ENCODE measurements at regions not wholly inside any gene's neighbourhood (a gene's known extent, or its start where the extent isn't known, plus 50 kb on each side); places are given as distances from the start of the nearest gene placed in this dataset.
"Not testable (repeated sequence)": the region's sequence is repeated elsewhere in the genome, so short reads cannot be mapped to it uniquely, and the experiment has no call there.

- not testable (repeated sequence) for DNase-seq
Observed at GRCh38 chr2:194021130-194021529, 1635.9 kb upstream of the SLC39A10 start.

GRCh38 chr2:194020155-194020554 lies 1636.9 kb upstream of the SLC39A10 start:
- DNase-seq: no peak

DNA sequence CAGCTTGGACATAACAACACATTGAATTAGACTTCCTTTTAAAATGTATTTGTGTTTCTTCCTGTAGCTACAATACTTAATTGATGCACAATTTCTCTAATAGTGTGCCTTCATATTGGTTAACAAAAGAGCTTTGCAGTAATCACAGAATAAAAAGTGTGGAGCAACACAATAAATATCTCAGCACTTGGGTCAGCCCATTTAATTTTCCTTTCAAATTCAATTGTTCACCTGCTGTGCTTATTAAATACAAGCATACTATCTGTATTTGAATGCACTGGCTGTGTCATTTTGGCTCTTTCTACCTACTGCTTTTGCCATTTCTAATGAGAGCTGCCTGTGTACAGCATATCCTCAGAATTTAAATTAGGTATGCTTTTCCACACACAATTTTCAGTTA lies 1641.3 kb upstream of the SLC39A10 start:
- no peak for DNase-seq

DNA sequence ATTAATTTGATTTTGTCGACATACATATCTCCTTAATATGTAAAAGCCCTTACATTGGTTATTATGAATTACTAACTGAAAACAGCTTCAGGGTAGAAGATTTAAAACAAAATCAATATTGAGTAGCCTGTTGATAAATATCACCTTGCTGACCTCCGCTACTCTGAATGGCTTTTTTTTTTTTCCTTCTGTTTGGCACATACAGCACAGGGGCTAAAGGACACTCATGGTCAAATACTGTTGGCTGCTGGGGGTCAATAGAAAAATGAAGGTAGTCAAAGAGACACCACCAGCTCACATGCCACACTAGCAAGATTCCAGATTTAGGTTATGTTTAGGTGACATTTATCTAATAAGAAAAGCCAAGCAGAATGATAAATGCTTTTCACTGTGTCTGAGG lies 1642.4 kb upstream of the SLC39A10 start:
- no peak for DNase-seq

GRCh38 chr2:194004590-194005206 lies 1652.3 kb upstream of the SLC39A10 start:
- no peak for DNase-seq

DNA sequence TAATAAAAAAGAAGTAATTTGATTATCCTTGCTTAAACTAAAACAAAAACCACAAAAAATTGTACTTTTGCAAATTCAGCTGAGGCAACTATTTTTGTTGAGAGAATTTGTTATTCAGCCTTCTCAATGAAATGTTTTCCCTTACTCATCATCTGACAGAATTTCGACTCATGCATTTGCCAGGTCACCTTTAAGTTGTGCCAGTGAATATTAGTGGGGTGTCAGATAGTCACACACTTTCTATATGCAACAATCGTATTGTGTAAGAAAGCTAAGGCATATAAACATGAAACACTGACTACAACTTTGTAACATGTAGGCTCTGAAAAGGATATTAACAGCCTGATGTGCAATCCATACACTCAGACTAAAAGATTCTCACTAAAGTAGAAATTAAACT lies 1653.1 kb upstream of the SLC39A10 start:
- no peak for DNase-seq

DNA sequence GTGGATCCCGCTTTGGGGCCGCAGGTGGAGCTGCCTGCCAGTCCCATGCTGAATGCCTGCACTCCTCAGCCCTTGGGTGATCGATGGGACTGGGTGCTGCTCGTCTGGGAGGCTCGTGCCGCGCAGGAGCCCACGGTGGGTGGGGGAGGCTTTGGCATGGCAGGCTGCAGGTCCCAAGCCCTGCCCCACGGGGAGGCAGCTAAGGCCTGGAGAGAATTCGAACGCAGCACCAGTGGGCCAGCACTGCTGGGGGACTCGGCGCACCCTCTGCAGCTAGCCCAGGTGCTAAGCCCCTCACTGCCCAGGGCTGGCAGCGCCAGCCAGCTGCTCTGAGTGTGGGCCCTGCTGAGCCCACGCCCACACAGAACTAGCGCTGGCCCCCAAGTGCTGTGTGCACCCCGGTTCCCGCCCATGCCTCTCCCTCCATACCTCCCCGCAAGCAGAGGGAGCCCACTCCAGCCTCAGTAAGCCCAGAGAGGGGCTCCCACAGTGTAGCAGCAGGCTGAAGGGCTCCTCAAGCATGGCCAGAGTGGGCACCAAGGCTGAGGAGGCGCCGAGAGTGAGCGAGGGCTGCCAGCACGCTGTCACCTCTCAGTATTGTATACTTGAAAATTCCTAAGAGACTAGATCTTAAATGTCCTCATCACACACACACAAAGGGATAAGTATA lies 1654.2 kb upstream of the SLC39A10 start:
- DNase-seq: no peak

DNA sequence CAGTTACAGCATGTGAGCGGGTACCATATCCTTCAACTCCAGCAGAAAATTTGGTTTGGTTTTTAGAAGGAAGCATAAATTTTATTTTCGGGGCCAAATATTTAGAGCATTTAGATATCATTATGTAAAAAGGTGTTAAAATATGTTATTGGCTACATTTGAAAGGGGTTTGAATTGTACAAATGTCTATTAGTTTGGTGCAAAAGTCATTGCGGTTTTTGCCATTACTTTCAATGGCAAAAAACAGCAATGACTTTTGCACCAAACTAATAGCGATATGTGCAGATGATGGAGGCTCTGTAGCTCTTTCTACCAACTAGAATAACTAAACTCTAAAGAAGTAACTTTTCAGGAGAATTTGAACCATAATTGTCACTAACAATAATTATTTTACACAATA lies 1666.2 kb upstream of the SLC39A10 start:
- no peak for DNase-seq

GRCh38 chr2:193989645-193990044 lies 1667.4 kb upstream of the SLC39A10 start:
- DNase-seq: no peak

GRCh38 chr2:193988784-193989183 lies 1668.2 kb upstream of the SLC39A10 start:
- no peak for DNase-seq

- no peak for DNase-seq
Observed at GRCh38 chr2:193985272-193985671, 1671.8 kb upstream of the SLC39A10 start.

DNA sequence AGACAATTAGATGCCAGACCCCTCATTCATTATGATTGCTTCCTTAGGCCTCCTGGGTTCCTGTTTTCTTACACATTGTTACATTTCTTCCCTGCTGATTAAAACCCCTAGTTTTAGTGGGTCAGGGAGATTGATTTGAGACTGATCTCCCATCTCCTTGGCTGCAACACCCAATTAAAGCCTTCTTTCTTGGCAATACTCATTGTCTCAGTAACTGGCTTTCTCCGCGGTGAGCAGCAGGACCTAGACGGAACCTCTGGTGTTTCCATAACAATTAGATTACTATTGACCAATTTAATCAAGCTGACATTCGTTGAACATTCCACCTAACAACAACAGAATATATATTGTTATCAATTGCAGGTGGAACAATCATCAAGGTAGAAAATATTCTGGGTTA lies 1676.4 kb upstream of the SLC39A10 start:
- no peak for DNase-seq

DNA sequence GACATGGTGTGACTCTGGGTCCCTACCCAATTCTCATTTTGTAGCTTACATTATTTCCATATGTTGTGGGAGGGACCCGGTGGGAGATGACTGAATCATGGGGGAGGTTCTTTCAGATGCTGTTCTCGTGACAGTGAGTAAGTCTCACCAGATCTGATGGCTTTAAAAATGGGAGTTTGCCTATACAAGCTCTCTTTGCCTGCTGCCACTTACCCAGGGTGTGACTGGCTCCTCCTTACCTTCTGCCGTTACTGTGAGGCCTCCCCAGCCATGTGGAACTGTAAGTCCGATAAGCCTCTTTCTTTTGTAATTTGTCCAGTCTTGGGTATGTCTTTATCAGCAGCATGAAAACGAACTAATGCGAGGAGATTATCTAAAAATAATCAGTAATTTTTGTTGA lies 1683.2 kb upstream of the SLC39A10 start:
- no peak for DNase-seq

- DNase-seq: no peak
Observed at GRCh38 chr2:193966590-193966989, 1690.4 kb upstream of the SLC39A10 start.

GRCh38 chr2:193965263-193965662 lies 1691.8 kb upstream of the SLC39A10 start:
- no peak for DNase-seq

DNA sequence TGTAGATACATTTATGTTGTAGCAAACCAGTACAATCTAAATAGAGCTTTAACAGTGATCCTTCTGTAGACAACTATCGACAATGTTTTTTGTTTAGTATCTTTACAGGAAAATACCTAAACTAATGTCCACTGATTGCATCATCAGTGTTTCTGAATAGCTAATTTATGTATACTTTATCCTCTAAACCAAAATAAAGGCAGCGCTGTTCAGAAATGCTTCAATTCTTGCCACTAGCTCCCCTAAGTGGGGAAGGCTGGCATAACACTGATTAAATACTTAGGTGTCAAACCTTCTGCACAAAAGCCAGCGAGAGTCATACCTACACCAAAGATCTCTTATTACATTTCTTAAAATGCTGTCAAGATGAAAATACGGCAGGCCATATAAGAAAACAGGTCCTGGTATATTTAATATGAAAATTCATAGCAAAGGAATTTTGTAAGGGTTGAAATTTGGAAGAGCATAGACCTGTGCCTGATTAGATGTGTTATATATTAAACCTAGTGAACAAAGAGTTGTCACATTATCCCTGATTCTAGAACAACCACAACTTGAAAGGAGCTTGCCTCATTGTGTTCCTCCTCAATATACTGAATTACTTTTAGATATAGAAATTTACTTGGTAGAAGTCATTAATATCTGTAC lies 1693.4 kb upstream of the SLC39A10 start:
- DNase-seq: no peak

- DNase-seq: no peak
Observed at GRCh38 chr2:193946806-193947205, 1710.2 kb upstream of the SLC39A10 start.

DNA sequence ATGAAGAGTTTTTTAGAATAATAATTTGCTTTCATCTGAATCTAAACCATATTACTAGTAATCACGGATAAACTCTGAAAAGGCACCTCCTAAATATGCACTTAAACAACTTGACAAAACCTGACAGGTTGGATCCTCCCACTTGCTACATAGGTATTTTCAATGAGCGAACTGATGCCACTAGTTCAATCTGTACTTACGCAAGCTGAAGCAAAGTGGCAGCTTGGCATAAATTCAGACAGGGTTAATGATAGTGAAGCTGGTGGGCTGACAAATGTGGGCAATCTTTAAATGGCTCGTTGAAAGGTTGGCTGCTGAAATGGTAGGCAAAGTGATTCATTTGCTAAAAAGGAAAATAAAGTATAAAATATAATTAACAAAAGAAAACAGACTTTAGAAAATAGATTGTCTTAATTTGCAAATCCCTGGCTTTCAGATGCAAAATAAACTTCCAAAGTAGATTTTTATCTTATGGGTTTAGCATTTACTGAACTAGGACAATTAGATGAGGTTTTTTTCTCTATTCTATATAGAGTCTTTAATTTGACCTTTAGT lies 1713.5 kb upstream of the SLC39A10 start:
- no peak for DNase-seq

- no peak for DNase-seq
Observed at GRCh38 chr2:193935114-193935513, 1721.9 kb upstream of the SLC39A10 start.

GRCh38 chr2:193929131-193929530 lies 1727.9 kb upstream of the SLC39A10 start:
- no peak for DNase-seq

DNA sequence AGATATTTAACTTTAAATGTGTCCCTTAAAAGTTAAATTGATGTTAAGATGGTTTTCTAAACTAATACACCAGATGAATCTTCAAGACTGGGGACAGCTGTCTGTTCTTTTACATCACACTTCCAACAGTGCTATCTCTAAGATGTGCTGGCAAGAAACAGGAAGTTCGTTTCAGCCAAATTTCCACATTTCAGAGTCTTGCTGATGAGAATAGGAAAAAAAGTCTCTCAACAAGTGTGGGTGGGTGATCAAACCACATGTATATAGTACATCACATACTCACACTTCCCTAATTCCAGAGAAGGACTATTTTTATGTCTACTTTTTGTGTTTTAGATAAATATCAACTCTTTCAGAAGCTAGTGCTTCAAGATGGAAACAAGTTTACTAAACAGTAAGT lies 1712.8 kb upstream of the TMEFF2 start:
- no peak for DNase-seq

- DNase-seq: no peak
Observed at GRCh38 chr2:193900292-193900691, 1705.6 kb upstream of the TMEFF2 start.

DNA sequence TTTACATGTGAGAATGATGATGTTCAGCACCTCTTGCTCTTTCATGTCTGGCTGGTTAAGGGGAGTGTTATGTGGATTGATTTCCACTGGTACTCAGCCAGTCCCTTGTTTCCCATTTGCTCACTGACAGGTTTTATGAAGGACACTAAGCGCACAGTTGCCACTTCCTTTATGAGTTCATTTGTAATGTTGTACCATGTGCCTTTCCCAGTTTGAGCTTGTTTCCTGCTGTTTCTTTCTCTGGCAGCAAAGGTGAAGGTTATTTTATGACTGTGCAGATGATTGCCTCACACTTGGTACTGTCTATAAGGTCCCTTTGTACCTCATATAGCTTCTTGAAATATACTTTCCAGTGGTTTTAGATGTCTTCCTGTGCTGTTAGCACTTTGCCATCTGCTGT lies 1700.5 kb upstream of the TMEFF2 start:
- no peak for DNase-seq

DNA sequence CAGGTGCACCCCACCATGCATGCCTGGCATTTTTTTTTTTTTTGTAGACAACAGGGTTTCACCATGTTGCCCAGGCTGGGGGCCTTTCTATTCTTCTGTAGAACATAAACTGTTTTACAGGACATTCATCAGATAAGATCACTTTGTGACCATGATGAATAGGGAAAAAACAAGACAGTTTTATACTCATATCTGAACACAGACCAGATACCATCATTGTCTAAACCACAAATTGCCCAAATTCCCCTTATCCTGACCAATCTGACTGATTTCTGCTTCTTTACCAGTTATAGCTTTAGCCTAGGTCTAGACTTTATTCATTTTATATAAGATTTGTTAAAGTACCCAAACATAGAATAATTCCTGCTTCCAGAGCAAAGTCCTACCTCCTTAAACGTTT lies 1699.3 kb upstream of the TMEFF2 start:
- DNase-seq: no peak
